Sigmoid colon (tissue), 4 donors: ENCODE measurements at regions not wholly inside any gene's neighbourhood (a gene's known extent, or its start where the extent isn't known, plus 50 kb on each side); places are given as distances from the start of the nearest gene placed in this dataset.

Experiments
- EP300 ChIP-seq, 4 donors: sonication (generic); formaldehyde crosslinking; IDR thresholded peaks; one replicate each; pipeline ENCODE4 v1.6.1; 2017; ENCODE audit warnings: antibody characterized with exemption in 4 of 4
- POLR2A ChIP-seq, 2 donors: fragments of 450-650 bp; IDR thresholded peaks; one replicate each; pipeline ENCODE4 v1.6.1; 2016; ENCODE audit warnings: antibody characterized with exemption in 2 of 2, mild to moderate bottlenecking in 2 of 2, moderate library complexity in 2 of 2
- POLR2AphosphoS5 ChIP-seq, 4 donors: sonication (generic); formaldehyde crosslinking; IDR thresholded peaks; one replicate each; pipeline ENCODE4 v1.6.1; 2017; ENCODE audit warnings: antibody characterized with exemption in 4 of 4
- TF ChIP-seq, protein P1 (sequence below), 4 experiments: fragments of 450-650 bp in 3 of 4; fragments of 200-600 bp in 1 of 4; IDR thresholded peaks; one replicate each; pipeline ENCODE4 v1.5.1; 2016 to 2019; ENCODE audit warnings: antibody characterized with exemption in 4 of 4, mild to moderate bottlenecking in 3 of 4, moderate library complexity in 2 of 4

DNA sequence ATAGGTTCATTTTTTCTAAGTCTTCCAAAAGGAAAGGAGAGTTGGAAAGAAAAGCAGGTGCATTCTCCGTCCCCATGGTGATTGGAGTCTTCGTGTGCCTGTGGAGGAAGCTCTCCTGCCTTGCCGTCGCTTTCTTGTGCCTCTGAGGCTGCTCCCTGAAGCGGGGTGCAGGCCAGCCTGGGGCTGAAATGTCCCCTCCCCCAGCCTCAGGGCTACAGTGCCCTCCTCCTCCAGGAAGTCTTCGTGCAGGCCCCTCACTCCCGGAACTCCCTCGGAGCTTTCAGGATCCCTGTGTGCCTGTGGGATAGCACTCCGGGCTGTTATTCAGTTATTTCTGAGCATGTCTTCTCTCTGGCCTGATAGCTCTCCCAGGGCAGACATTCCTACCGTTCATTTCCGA, 569.2 kb downstream of the VRK1 start:
- TF ChIP-seq, protein P1, sequence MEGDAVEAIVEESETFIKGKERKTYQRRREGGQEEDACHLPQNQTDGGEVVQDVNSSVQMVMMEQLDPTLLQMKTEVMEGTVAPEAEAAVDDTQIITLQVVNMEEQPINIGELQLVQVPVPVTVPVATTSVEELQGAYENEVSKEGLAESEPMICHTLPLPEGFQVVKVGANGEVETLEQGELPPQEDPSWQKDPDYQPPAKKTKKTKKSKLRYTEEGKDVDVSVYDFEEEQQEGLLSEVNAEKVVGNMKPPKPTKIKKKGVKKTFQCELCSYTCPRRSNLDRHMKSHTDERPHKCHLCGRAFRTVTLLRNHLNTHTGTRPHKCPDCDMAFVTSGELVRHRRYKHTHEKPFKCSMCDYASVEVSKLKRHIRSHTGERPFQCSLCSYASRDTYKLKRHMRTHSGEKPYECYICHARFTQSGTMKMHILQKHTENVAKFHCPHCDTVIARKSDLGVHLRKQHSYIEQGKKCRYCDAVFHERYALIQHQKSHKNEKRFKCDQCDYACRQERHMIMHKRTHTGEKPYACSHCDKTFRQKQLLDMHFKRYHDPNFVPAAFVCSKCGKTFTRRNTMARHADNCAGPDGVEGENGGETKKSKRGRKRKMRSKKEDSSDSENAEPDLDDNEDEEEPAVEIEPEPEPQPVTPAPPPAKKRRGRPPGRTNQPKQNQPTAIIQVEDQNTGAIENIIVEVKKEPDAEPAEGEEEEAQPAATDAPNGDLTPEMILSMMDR (IDR thresholded peaks at IDR 0.05): no peak
- TF ChIP-seq POLR2A (IDR thresholded peaks at IDR 0.05) (no peak), POLR2AphosphoS5 (IDR thresholded peaks at IDR 0.05) (no peak), EP300 (IDR thresholded peaks at IDR 0.05) (no peak)
